ENCODE measurements at regions not wholly inside any gene's neighbourhood (a gene's known extent, or its start where the extent isn't known, plus 50 kb on each side); places are given as distances from the start of the nearest gene placed in this dataset.

GRCh38 chr2:220432645-220433044 is 805.2 kb downstream of the SLC4A3 start:
- no peak overlapping the region for H3K27ac ChIP-seq
- TF ChIP-seq ZFX (IDR thresholded peaks at IDR 0.05; ENCODE audit: borderline replicate concordance) = no peak
- TF ChIP-seq CTCF (IDR thresholded peaks at IDR 0.05) = no peak

- H3K27ac ChIP-seq = no peak overlapping the region
- TF ChIP-seq ZFX (IDR thresholded peaks at IDR 0.05; ENCODE audit: borderline replicate concordance) (no peak), CTCF (IDR thresholded peaks at IDR 0.05) (no peak)
Measured at GRCh38 chr2:220433131-220433530, 805.7 kb downstream of the SLC4A3 start.

- no peak for TF ChIP-seq ZFX (IDR thresholded peaks at IDR 0.05; ENCODE audit: borderline replicate concordance)
- no peak for TF ChIP-seq CTCF (IDR thresholded peaks at IDR 0.05)
- H3K27ac ChIP-seq = no peak overlapping the region
Measured at GRCh38 chr2:220434385-220434784, 807.0 kb downstream of the SLC4A3 start.

GRCh38 chr2:220437938-220438337 is 810.5 kb downstream of the SLC4A3 start:
- TF ChIP-seq ZFX (IDR thresholded peaks at IDR 0.05; ENCODE audit: borderline replicate concordance) = no peak
- TF ChIP-seq CTCF (IDR thresholded peaks at IDR 0.05) = no peak
- H3K27ac ChIP-seq = no peak overlapping the region

- no peak for TF ChIP-seq ZFX (IDR thresholded peaks at IDR 0.05; ENCODE audit: borderline replicate concordance)
- TF ChIP-seq CTCF (IDR thresholded peaks at IDR 0.05) = no peak
Measured at GRCh38 chr2:220440731-220441130, 813.3 kb downstream of the SLC4A3 start.

GRCh38 chr2:220441404-220441803 is 814.0 kb downstream of the SLC4A3 start:
- no peak overlapping the region for H3K27ac ChIP-seq
- TF ChIP-seq ZFX (IDR thresholded peaks at IDR 0.05; ENCODE audit: borderline replicate concordance) = no peak
- no peak for TF ChIP-seq CTCF (IDR thresholded peaks at IDR 0.05)

More at GRCh38 chr2:220440731-220441130, 813.3 kb downstream of the SLC4A3 start:
- no peak overlapping the region for H3K27ac ChIP-seq

GRCh38 chr2:220442012-220442411 is 814.6 kb downstream of the SLC4A3 start:
- H3K27ac ChIP-seq = no peak overlapping the region
- TF ChIP-seq CTCF (IDR thresholded peaks at IDR 0.05) = no peak
- TF ChIP-seq ZFX (IDR thresholded peaks at IDR 0.05; ENCODE audit: borderline replicate concordance) = no peak

Measured in 22Rv1 (cell line).